SU-DHL-6 (cell line): ENCODE measurements at regions not wholly inside any gene's neighbourhood (a gene's known extent, or its start where the extent isn't known, plus 50 kb on each side); places are given as distances from the start of the nearest gene placed in this dataset.

Source experiments
- H2AFZ ChIP-seq: fragments of 200-600 bp; sonication (generic); 2 replicates; pipeline ENCODE4 v1.6.1; 2014; ENCODE audit warnings: low read depth, mild to moderate bottlenecking, moderate library complexity, mixed read lengths, antibody characterized with exemption, low read length; ENCODE audit not compliant: severe bottlenecking
- H3F3A ChIP-seq: fragments of 200-600 bp; shearing (Covaris generic); 2 replicates; pipeline ENCODE4 v1.6.0; 2016; ENCODE audit warnings: antibody characterized with exemption, mild to moderate bottlenecking; ENCODE audit not compliant: insufficient read depth
- H3K27ac ChIP-seq: fragments of 200-600 bp; sonication (generic); 2 replicates; pipeline ENCODE4 v1.5.1; 2016; ENCODE audit warnings: low read depth, mild to moderate bottlenecking, low read length, moderate library complexity, mixed read lengths
- H3K27me3 ChIP-seq: fragments of 200-600 bp; sonication (generic), shearing (Covaris generic); 2 replicates; pipeline ENCODE4 v1.6.0; 2014; ENCODE audit warnings: mild to moderate bottlenecking, low read length
- H3K36me3 ChIP-seq: fragments of 200-600 bp; sonication (generic); 2 replicates; pipeline ENCODE4 v1.6.1; 2014; ENCODE audit warnings: mild to moderate bottlenecking, low read length, mixed read lengths
- H3K4me2 ChIP-seq: fragments of 300-600, 200-600 bp; shearing (Covaris generic), sonication (generic); 2 replicates; pipeline ENCODE4 v1.6.0; 2014; ENCODE audit warnings: low read length, low read depth, mild to moderate bottlenecking; ENCODE audit not compliant: poor library complexity, severe bottlenecking
- H3K4me3 ChIP-seq: fragments of 200-600 bp; sonication (generic); 2 replicates; pipeline ENCODE4 v1.5.1; 2014; ENCODE audit warnings: antibody characterized with exemption, low read length, mild to moderate bottlenecking, mixed read lengths; ENCODE audit not compliant: insufficient read depth, poor library complexity, severe bottlenecking
- H3K79me2 ChIP-seq: fragments of 200-600 bp; sonication (generic); 2 replicates; pipeline ENCODE4 v1.6.1; 2014; ENCODE audit warnings: mild to moderate bottlenecking, low read length, moderate library complexity; ENCODE audit not compliant: insufficient read depth
- H3K9ac ChIP-seq: fragments of 200-600 bp; sonication (generic); 2 replicates; pipeline ENCODE4 v1.7.0; 2014; ENCODE audit warnings: mild to moderate bottlenecking, low read length
- H3K9me2 ChIP-seq: fragments of 200-600 bp; sonication (generic); replicated peaks from 2 replicates; pipeline ENCODE4 v1.6.1; 2014; ENCODE audit warnings: low read length; ENCODE audit not compliant: insufficient read depth
- H3K9me3 ChIP-seq: fragments of 200-600 bp; sonication (generic); 2 replicates; pipeline ENCODE4 v1.6.1; 2014; ENCODE audit warnings: low read length, mixed read lengths; ENCODE audit not compliant: insufficient read depth
- H4K20me1 ChIP-seq: fragments of 200-600 bp; sonication (generic); 2 replicates; pipeline ENCODE4 v1.6.1; 2014; ENCODE audit warnings: low read depth, mild to moderate bottlenecking, antibody characterized with exemption, low read length, moderate library complexity, mixed read lengths
- CTCF ChIP-seq: fragments of 200-600 bp; sonication (generic); IDR thresholded peaks from one replicate; pipeline ENCODE4 v1.5.1; 2017; ENCODE audit warnings: antibody characterized with exemption, mild to moderate bottlenecking, low read length, moderate library complexity; ENCODE audit not compliant: insufficient read depth, poor library complexity, severe bottlenecking
- EZH2phosphoT487 ChIP-seq: fragments of 200-600 bp; sonication (generic), shearing (Covaris generic); conservative IDR thresholded peaks from 2 replicates; pipeline ENCODE4 v1.6.1; 2018; ENCODE audit warnings: mild to moderate bottlenecking, antibody characterized with exemption, low read length, moderate library complexity, mixed read lengths

GRCh38 chr6:119481976-119482375 lies 132.4 kb upstream of the MAN1A1 start:
- H3K36me3 ChIP-seq, result no peaks in the 10 kb centered on the region
- no peaks in the 10 kb centered on the region for H3F3A ChIP-seq
- no peaks in the 10 kb centered on the region for H3K9me2 ChIP-seq
- no peak overlapping the region for H3K4me2 ChIP-seq
- H3K27me3 ChIP-seq, result no peaks in the 10 kb centered on the region
- no peaks in the 10 kb centered on the region for H3K79me2 ChIP-seq
- H3K4me3 ChIP-seq, result no peak overlapping the region
- H3K9ac ChIP-seq, result no peak overlapping the region
- H4K20me1 ChIP-seq, result no peaks in the 10 kb centered on the region
- no peaks in the 10 kb centered on the region for H3K9me3 ChIP-seq
- no peak for TF ChIP-seq EZH2phosphoT487
- no peak for TF ChIP-seq CTCF
- no peak overlapping the region for H2AFZ ChIP-seq
- H3K27ac ChIP-seq, result no peak overlapping the region

- TF ChIP-seq CTCF, result no peak
- no peak for TF ChIP-seq EZH2phosphoT487
- no peak overlapping the region for H3K4me3 ChIP-seq
- no peaks in the 10 kb centered on the region for H3K9me3 ChIP-seq
- no peaks in the 10 kb centered on the region for H3K9me2 ChIP-seq
- H2AFZ ChIP-seq, result no peak overlapping the region
- no peaks in the 10 kb centered on the region for H3F3A ChIP-seq
- no peaks in the 10 kb centered on the region for H3K27me3 ChIP-seq
- no peaks in the 10 kb centered on the region for H3K79me2 ChIP-seq
- H3K36me3 ChIP-seq, result no peaks in the 10 kb centered on the region
- H3K4me2 ChIP-seq, result no peak overlapping the region
- no peak overlapping the region for H3K9ac ChIP-seq
- H4K20me1 ChIP-seq, result no peaks in the 10 kb centered on the region
- H3K27ac ChIP-seq, result no peak overlapping the region
Observed at GRCh38 chr6:119480961-119481497, 131.5 kb upstream of the MAN1A1 start.

- Histone ChIP-seq H3K9me3 (no peaks in the 10 kb centered on the region), H3F3A (no peaks in the 10 kb centered on the region), H2AFZ (no peak overlapping the region), H3K79me2 (no peaks in the 10 kb centered on the region), H3K27ac (no peak overlapping the region), H3K4me2 (no peak overlapping the region), H4K20me1 (no peaks in the 10 kb centered on the region), H3K4me3 (no peak overlapping the region), H3K9me2 (no peaks in the 10 kb centered on the region), H3K27me3 (no peaks in the 10 kb centered on the region), H3K9ac (no peak overlapping the region), H3K36me3 (no peaks in the 10 kb centered on the region)
- TF ChIP-seq EZH2phosphoT487 (no peak), CTCF (no peak)
Observed at GRCh38 chr6:119479860-119480655, 130.5 kb upstream of the MAN1A1 start.
